ELR (cell line): ENCODE measurements at regions not wholly inside any gene's neighbourhood (a gene's known extent, or its start where the extent isn't known, plus 50 kb on each side); places are given as distances from the start of the nearest gene placed in this dataset.

Source experiments
- DNase-seq: peaks from one replicate; pipeline ENCODE4 v3.0.0-alpha.2; 2015; ENCODE audit warnings: low read depth

- peak; percentile 51 for DNase-seq
Observed at GRCh38 chr11:70650075-70650909, 252.0 kb downstream of the CTTN start.

GRCh38 chr11:70651031-70651430 lies 252.7 kb downstream of the CTTN start:
- DNase-seq: no peak

- no peak for DNase-seq
Observed at GRCh38 chr11:70654016-70654415, 255.7 kb downstream of the CTTN start.

- DNase-seq: no peak
Observed at GRCh38 chr11:70655816-70656215, 257.5 kb downstream of the CTTN start.

- DNase-seq: no peak
Observed at GRCh38 chr11:70656252-70656651, 257.9 kb downstream of the CTTN start.

GRCh38 chr11:70660059-70660888 lies 261.9 kb downstream of the CTTN start:
- no peak for DNase-seq

GRCh38 chr11:70660889-70661197 lies 262.5 kb downstream of the CTTN start:
- no peak for DNase-seq

- DNase-seq: peak; percentile 2
Observed at GRCh38 chr11:70661761-70662501, 263.6 kb downstream of the CTTN start.

- no peak for DNase-seq
Observed at GRCh38 chr11:70662691-70663098, 264.4 kb downstream of the CTTN start.

GRCh38 chr11:70663815-70664214 lies 265.5 kb downstream of the CTTN start:
- DNase-seq: no peak

GRCh38 chr11:70666311-70666710 lies 268.0 kb downstream of the CTTN start:
- no peak for DNase-seq

GRCh38 chr11:70667767-70668166 lies 269.4 kb downstream of the CTTN start:
- DNase-seq: no peak

GRCh38 chr11:70668204-70669202 lies 270.2 kb downstream of the CTTN start:
- no peak for DNase-seq

GRCh38 chr11:70669281-70669680 lies 271.0 kb downstream of the CTTN start:
- no peak for DNase-seq

GRCh38 chr11:70669871-70670675 lies 271.7 kb downstream of the CTTN start:
- DNase-seq: no peak

GRCh38 chr11:70670676-70671034 lies 272.3 kb downstream of the CTTN start:
- no peak for DNase-seq

GRCh38 chr11:70671083-70671482 lies 272.8 kb downstream of the CTTN start:
- no peak for DNase-seq

GRCh38 chr11:70671611-70672010 lies 273.3 kb downstream of the CTTN start:
- DNase-seq: no peak

GRCh38 chr11:70672991-70673653 lies 274.8 kb downstream of the CTTN start:
- no peak for DNase-seq

- DNase-seq: no peak
Observed at GRCh38 chr11:70674605-70675004, 276.3 kb downstream of the CTTN start.
